Testis (tissue), 2 donors: ENCODE measurements at regions not wholly inside any gene's neighbourhood (a gene's known extent, or its start where the extent isn't known, plus 50 kb on each side); places are given as distances from the start of the nearest gene placed in this dataset.

ENCODE experiments used
- DNase-seq: peaks from one replicate; pipeline ENCODE4 v3.0.0-alpha.2; 2019
- H3K27ac ChIP-seq, 2 donors: fragments of 200-600 bp; sonication (generic); one replicate each; pipeline ENCODE4 v1.5.1; 2019
- H3K27me3 ChIP-seq: fragments of 200-600 bp; sonication (generic); one replicate; pipeline ENCODE4 v1.5.1; 2019
- H3K36me3 ChIP-seq: fragments of 200-600 bp; sonication (generic); one replicate; pipeline ENCODE4 v1.5.1; 2017; ENCODE audit warnings: low read depth; ENCODE audit errors: missing control alignments
- H3K4me1 ChIP-seq: fragments of 200-600 bp; sonication (generic); one replicate; pipeline ENCODE4 v1.5.1; 2019
- H3K4me3 ChIP-seq, 2 donors: fragments of 200-600 bp; sonication (generic); one replicate each; pipeline ENCODE4 v1.5.1; 2017 to 2019
- H3K9me3 ChIP-seq: fragments of 200-600 bp; sonication (generic); one replicate; pipeline ENCODE4 v1.5.1; 2017
- CTCF ChIP-seq, 3 experiments: fragments of 450-650 bp in 2 of 3; fragments of 200-600 bp in 1 of 3; sonication (generic) in 1 of 3; IDR thresholded peaks; one replicate each; pipeline ENCODE4 v1.5.1; 2016 to 2019; ENCODE audit warnings: antibody characterized with exemption in 3 of 3, mild to moderate bottlenecking in 2 of 3, moderate library complexity in 1 of 3
- POLR2A ChIP-seq: fragments of 450-650 bp; IDR thresholded peaks from one replicate; pipeline ENCODE4 v1.6.1; 2017; ENCODE audit warnings: antibody characterized with exemption, mild to moderate bottlenecking, moderate library complexity
- WGBS, 2 donors: methylation state at CpG; one replicate each; pipeline ENCODE4 v1.1.5; 2018; 5-methylcytosine and 5-hydroxymethylcytosine counted together
- intact Hi-C: fragments of 100-400 bp; cut with DNase I; formaldehyde crosslinking; loops from one replicate; pipeline ENCODE4 v1.15.1; 2023; ENCODE audit warnings: low total_unique reads

GRCh38 chr4:137156807-137157206, 375.5 kb downstream of the PCDH18 start:
- WGBS, 2 donors: 78 to 85% methylated on average over 1 of the region's 1 CpG
- TF ChIP-seq POLR2A (no peak), CTCF (IDR thresholded peaks at IDR 0.05) (no peak)
- H3K27ac ChIP-seq: no peak overlapping the region
- intact Hi-C loops: no loop called here
- no peaks in the 10 kb centered on the region for H3K27me3 ChIP-seq
- no peak for DNase-seq
- H3K9me3 ChIP-seq: no peaks in the 10 kb centered on the region
- no peaks in the 10 kb centered on the region for H3K4me1 ChIP-seq
- H3K4me3 ChIP-seq: no peak overlapping the region
- H3K36me3 ChIP-seq: no peaks in the 10 kb centered on the region

- intact Hi-C loops: no loop called here
- no peak overlapping the region for H3K27ac ChIP-seq
- no peaks in the 10 kb centered on the region for H3K9me3 ChIP-seq
- TF ChIP-seq CTCF (IDR thresholded peaks at IDR 0.05) (no peak), POLR2A (no peak)
- 89 to 92% methylated on average over 1 of the region's 1 CpG for WGBS, 2 donors
- no peaks in the 10 kb centered on the region for H3K27me3 ChIP-seq
- DNase-seq: no peak
- H3K4me3 ChIP-seq: no peak overlapping the region
- H3K4me1 ChIP-seq: no peaks in the 10 kb centered on the region
- no peaks in the 10 kb centered on the region for H3K36me3 ChIP-seq
Observed at GRCh38 chr4:137156054-137156453, 376.2 kb downstream of the PCDH18 start.

- no peak for DNase-seq
- Histone ChIP-seq H3K9me3 (no peaks in the 10 kb centered on the region), H3K4me3 (no peak overlapping the region), H3K36me3 (no peaks in the 10 kb centered on the region), H3K27me3 (no peaks in the 10 kb centered on the region), H3K27ac (no peak overlapping the region), H3K4me1 (no peaks in the 10 kb centered on the region)
- intact Hi-C loops: no loop called here
- TF ChIP-seq POLR2A (no peak), CTCF (IDR thresholded peaks at IDR 0.05) (no peak)
Observed at GRCh38 chr4:137131201-137131600, 401.1 kb downstream of the PCDH18 start.

GRCh38 chr4:137129845-137130244, 402.4 kb downstream of the PCDH18 start:
- no peaks in the 10 kb centered on the region for H3K27me3 ChIP-seq
- TF ChIP-seq CTCF (IDR thresholded peaks at IDR 0.05): no peak
- TF ChIP-seq POLR2A: no peak
- no peaks in the 10 kb centered on the region for H3K9me3 ChIP-seq
- no peak for DNase-seq
- H3K4me3 ChIP-seq: no peak overlapping the region
- 88 to 95% methylated on average over 1 of the region's 1 CpG for WGBS, 2 donors
- intact Hi-C loops: no loop called here
- H3K27ac ChIP-seq: no peak overlapping the region
- H3K4me1 ChIP-seq: no peaks in the 10 kb centered on the region
- no peaks in the 10 kb centered on the region for H3K36me3 ChIP-seq

GRCh38 chr4:137129441-137129840, 402.9 kb downstream of the PCDH18 start:
- TF ChIP-seq POLR2A (no peak), CTCF (IDR thresholded peaks at IDR 0.05) (no peak)
- DNase-seq: no peak
- WGBS, 2 donors: 69 to 73% methylated on average over 3 of the region's 3 CpGs
- Histone ChIP-seq H3K27me3 (no peaks in the 10 kb centered on the region), H3K27ac (no peak overlapping the region), H3K4me1 (no peaks in the 10 kb centered on the region), H3K9me3 (no peaks in the 10 kb centered on the region), H3K36me3 (no peaks in the 10 kb centered on the region), H3K4me3 (no peak overlapping the region)
- intact Hi-C loops: no loop called here
